Urothelium cell line (cell line): ENCODE measurements at regions not wholly inside any gene's neighbourhood (a gene's known extent, or its start where the extent isn't known, plus 50 kb on each side); places are given as distances from the start of the nearest gene placed in this dataset.
"Not testable (repeated sequence)": the region's sequence is repeated elsewhere in the genome, so short reads cannot be mapped to it uniquely, and the experiment has no call there.

Experiments
- DNase-seq: peaks from one replicate; pipeline ENCODE4 v3.0.0; 2011; ENCODE audit warnings: low spot score, mixed read lengths
- FAIRE-seq: peaks from 2 replicates; lab custom pipeline; 2011; peaks lifted over from hg19 to GRCh38; lab: Jason Lieb, UNC

- DNase-seq = no peak
- FAIRE-seq = no peak
Measured at GRCh38 chr3:151557068-151557840, 96.4 kb upstream of the IGSF10 start.

DNA sequence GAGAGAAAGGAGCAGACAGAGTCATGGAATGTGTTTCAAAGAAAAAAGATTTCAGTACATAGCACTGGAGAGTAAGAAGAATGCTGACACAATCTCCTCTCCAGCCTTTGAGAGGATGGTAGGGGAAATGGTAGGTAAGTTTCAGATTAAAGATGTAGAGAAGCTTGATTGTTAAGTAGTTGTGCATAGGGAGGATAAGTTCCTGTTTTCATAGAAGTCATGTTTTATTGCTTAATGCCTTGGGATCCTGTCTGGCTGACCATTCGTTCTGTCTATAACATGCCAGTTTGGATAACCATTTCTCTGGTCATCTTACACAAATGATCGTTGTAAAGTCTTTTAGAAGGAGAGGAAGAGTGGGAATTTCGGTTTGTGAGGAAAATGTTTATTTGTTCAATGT lies 95.7 kb upstream of the IGSF10 start:
- no peak for FAIRE-seq

GRCh38 chr3:151555523-151555922 lies 94.7 kb upstream of the IGSF10 start:
- no peak for FAIRE-seq
- no peak for DNase-seq

More for the DNA sequence above, 95.7 kb upstream of the IGSF10 start:
- DNase-seq = no peak

DNA sequence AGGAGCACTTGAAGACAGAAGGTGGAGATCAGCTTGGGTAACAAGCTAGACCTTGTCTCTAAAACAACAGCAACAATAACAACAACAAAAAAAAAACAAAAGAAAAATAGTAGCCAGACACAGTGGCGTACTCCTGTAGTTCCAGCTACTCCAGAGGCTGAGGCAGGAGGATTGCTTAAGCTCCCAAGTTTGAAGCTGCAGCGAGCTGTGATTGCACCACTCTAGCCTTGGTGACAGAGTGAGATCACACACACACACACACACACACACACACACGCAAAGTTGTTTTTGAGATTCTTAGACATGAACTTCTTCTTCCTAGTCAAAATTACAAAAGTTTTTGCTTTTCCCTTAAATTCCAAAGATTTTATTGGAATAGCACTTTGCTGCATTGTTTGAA lies 93.0 kb upstream of the IGSF10 start:
- no peak for FAIRE-seq
- no peak for DNase-seq

DNA sequence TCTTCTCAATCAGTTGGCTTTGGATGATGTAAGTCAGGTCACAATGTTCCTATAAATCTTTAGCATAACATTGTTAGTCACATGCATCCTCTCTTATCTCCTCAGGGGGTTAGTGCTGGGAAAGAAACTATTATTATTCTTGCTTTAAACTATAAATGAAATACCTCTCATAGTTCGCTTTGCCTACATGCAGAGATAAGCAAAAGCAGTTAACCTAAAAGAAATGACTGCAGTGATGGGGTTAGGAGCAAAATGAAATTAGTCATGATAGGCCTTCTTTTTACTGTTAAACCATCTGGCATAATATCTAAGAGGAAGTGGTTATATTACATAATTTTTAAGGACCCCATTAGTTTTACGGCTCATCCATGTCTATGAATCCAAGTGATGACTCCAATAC lies 91.7 kb upstream of the IGSF10 start:
- no peak for DNase-seq
- no peak for FAIRE-seq

GRCh38 chr3:151550642-151551041 lies 89.8 kb upstream of the IGSF10 start:
- FAIRE-seq = no peak
- DNase-seq = no peak

DNA sequence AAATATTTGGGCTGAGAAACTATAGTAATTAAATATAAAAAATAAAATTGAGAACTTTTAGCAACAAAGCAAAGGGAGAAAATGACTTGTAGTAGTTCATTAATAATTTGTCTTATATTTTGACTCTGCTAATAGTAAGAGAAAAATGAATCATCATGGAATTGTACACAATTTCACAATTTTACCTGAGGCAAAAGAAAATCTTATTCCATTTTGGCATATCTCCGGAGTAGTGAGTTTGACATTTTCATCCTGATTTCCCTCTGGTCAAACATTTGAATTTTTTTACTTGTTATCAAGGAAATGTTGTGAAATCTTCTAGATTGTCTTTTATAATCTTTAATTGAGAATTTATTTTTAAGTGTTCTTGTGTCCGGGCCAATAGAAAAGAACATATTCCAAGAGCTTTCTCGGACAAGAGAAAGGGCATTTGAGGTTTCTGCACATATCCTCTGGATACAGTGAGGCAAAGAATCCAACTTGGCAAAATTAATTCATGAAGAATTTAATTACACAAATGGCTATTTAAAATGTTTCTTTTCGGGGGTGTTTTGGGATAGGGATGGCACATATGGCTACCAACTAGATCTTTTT lies 89.3 kb upstream of the IGSF10 start:
- no peak for FAIRE-seq
- no peak for DNase-seq

DNA sequence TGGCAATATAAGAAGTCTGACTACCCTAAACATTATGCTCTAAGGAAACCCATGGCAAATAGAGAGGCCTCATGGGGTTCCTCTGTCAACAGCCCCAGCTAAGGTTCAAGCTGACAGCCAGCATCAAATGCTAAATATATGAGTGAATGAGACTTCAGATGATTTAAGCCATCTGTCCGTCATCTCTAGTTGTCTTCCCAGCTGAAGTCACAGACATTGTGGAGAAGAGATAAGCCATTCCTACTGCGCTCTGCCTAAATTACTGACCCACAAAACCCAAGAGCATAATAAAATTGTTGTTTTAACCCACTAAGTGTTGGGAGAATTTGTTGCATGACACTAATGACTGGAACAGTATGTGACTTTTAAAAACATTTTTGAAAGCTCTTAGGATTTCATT lies 87.3 kb upstream of the IGSF10 start:
- no peak for FAIRE-seq
- DNase-seq = no peak

DNA sequence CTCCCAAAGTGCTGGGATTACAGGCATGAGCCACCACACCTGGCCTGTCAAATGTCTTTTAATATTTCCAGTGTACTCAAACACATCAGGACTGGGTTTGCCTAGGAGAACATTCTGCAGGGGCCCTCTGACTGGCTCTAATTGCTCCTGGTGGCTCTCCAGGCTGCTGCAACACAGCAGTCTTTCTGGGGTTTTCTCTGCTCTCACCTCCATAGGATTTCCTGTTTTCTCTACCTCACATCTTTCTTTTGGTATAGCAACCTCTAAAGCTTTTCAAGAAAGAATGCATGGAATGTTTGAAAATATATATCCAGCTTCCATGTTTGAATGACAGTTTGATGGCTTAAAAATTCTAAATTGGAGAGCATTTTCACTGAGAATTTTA lies 83.3 kb upstream of the IGSF10 start:
- DNase-seq (no peak), FAIRE-seq (no peak)

DNA sequence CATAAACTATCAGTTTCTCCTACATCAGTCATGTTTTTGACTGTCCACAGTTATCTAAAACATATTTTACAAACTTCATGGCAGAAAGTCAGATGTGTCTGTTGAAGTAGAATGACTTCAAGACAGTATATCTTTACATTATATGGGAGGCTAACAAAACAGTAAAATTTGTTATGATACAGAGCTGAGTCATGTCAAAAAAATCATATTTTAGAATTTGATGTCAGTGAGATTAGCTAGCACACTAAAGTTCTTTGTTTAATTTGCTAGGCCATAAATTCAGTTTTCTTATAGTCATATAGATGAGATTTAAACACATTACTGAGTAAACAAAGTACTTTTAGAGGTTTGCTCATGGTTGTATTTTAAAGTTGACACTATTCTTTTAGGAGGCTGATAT lies 80.3 kb upstream of the IGSF10 start:
- FAIRE-seq (no peak), DNase-seq (no peak)

DNA sequence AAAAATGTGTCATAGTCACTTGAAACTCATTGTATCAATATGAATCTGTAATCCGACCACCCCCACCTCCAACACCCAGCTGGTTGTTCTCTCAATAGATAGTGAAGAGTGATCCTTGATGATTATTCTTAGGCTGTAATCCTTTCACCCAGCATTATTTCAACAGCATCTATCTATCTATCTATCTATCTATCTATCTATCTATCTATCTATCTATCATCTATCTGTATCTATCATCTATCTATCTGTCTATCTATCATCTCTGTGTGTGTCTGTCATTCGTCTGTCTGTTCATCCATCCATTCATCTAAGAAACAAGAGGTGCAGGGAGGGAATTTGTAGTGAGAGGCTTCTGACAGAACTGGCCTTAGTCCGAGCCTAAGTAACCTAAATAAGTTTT lies 78.7 kb upstream of the IGSF10 start:
- DNase-seq (no peak), FAIRE-seq (no peak)

DNA sequence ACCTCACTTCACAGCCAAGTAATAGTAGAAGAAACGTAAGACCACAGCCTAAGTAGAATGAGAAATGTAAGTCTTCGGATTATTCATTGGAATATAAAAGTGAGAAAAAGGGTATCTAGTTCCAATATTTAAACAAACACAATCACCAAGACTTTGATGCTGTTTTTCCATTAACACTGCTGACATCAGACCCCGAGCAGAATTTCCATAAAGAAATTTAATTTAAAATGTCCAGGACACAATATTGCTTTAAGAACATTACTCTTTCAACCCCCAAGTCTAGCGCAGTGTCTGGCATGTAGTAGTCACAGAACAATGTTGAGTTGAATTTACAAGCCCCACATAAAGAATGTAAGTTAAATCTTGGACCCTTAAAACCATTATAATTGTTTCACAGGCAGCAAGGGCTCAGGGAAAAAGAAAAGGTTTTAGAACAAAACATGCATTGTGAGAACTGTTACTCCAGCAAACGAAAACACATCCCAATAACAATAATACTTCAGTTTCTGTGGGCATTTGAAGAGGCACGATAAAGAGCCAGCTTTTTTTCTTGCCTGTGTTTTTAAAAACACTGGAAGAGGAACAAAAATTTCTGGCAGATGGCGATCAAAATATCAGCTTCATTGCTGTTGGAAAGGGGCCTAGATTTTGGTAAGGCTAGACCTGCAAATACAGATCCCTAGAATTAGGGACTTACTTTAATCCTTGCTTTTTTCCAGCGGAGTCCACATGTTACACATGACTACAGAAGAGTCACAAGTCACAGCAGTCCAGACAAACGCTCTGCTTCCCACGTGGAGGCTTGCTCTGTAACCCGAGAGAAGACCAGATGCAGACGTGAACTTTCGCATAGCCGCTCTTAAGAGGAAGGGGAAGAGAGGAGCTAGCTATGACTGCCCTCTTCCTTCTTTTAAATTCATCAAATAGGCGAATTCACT lies 77.9 kb upstream of the IGSF10 start:
- no peak for DNase-seq
- no peak for FAIRE-seq

GRCh38 chr3:151537726-151538125 lies 76.9 kb upstream of the IGSF10 start:
- FAIRE-seq (no peak), DNase-seq (peak; percentile 10)

- no peak for DNase-seq
- no peak for FAIRE-seq
Measured at GRCh38 chr3:151526757-151527156, 65.9 kb upstream of the IGSF10 start.

DNA sequence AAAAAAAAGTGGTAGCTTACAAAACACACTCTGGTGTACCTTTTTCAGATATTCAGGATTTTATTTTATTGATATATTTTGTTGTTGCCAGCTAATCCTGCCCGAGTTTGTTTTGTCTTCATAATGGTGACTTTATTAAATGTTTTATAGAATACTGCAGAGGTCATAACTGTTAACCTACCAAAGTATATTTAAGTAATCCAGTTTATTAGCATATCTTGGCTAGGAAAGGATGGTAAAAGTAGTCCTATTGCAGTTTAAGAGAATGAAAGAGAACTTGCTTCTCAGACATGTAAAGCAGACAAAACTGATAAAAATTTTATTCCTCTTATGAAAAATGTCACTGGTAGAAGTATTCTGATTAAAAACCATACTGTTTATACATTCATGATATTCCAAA lies 59.2 kb upstream of the IGSF10 start:
- no peak for FAIRE-seq
- no peak for DNase-seq

- not testable (repeated sequence) for FAIRE-seq, DNase-seq
Measured at GRCh38 chr3:151511433-151511832, 50.6 kb upstream of the IGSF10 start.
